ENCODE measurements at regions not wholly inside any gene's neighbourhood (a gene's known extent, or its start where the extent isn't known, plus 50 kb on each side); places are given as distances from the start of the nearest gene placed in this dataset.

DNA sequence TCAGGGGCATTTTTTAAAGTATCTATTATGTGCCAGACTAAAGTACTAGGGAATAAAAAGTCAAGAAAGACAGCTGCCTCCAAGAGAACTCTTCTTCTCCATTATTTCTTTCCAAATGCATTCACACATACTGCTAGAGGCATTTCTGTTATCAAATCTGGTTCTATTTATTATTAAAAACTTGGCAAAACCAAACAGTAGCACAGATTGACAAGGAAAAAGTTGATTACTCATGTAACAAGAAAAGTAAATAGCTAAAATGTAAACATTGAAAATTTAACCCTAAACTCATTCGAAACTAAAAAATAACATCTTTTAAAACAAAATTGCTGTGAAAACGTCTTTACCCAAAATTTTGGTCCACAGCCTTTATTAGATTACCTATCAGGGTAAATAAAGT, 132.9 kb upstream of the GUCY1A2 start:
- no peak overlapping the region for H3K4me3 ChIP-seq (ENCODE audit: low read depth, low read length)
- TF ChIP-seq, protein P1, sequence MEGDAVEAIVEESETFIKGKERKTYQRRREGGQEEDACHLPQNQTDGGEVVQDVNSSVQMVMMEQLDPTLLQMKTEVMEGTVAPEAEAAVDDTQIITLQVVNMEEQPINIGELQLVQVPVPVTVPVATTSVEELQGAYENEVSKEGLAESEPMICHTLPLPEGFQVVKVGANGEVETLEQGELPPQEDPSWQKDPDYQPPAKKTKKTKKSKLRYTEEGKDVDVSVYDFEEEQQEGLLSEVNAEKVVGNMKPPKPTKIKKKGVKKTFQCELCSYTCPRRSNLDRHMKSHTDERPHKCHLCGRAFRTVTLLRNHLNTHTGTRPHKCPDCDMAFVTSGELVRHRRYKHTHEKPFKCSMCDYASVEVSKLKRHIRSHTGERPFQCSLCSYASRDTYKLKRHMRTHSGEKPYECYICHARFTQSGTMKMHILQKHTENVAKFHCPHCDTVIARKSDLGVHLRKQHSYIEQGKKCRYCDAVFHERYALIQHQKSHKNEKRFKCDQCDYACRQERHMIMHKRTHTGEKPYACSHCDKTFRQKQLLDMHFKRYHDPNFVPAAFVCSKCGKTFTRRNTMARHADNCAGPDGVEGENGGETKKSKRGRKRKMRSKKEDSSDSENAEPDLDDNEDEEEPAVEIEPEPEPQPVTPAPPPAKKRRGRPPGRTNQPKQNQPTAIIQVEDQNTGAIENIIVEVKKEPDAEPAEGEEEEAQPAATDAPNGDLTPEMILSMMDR (IDR thresholded peaks at IDR 0.05; ENCODE audit: low read depth, low read length, missing control alignments) = no peak
- DNase-seq (ENCODE audit: low read depth) = no peak
- in situ Hi-C loops (cut with HindIII; ENCODE audit: low sequenced_read_pairs) = no loop called here

DNA sequence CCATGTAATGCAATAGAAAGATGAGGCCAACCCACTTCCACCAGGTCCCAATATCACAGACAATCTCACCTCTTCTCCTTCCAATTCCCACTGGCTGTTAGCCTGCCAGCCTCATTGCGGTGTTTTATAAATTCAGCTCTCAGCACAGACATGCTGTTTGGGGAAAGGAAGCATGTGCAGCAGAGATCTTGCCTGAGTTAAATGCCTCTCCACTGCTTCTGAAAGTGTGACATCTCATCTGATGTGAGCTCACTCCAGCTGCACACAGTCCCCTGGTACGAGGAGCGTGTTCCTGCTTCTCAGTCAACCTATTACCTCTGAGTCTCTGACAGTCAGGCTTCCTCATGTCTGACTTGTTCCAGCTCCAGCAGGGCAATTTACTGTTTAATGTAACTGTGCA, 122.7 kb upstream of the GUCY1A2 start:
- TF ChIP-seq, protein P1 (IDR thresholded peaks at IDR 0.05; ENCODE audit: low read depth, low read length, missing control alignments) = no peak
- no peak overlapping the region for H3K4me3 ChIP-seq (ENCODE audit: low read depth, low read length)
- no peak for DNase-seq (ENCODE audit: low read depth)
- in situ Hi-C loops (cut with HindIII; ENCODE audit: low sequenced_read_pairs) = no loop called here

DNA sequence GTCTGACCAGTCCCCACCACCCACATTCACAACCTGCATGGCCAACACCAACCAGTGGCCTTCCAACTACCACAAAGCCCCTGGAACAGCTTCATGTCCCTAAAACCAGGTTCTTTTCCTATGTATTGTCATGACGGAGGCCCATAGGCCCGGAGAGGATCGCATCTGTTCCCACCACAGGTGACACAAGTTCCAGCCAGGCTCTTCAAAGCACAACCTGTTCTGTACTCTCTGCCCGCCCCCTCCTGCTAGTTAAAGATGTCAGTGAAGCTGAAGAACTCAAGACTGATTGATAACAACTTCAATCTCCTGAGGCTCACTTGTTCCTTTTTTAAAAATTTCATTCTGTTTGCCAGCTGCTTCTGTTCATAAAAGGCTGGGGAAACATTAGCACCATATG, 121.1 kb upstream of the GUCY1A2 start:
- H3K4me3 ChIP-seq (ENCODE audit: low read depth, low read length) = no peak overlapping the region
- in situ Hi-C loops (cut with HindIII; ENCODE audit: low sequenced_read_pairs) = no loop called here
- TF ChIP-seq, protein P1 (IDR thresholded peaks at IDR 0.05; ENCODE audit: low read depth, low read length, missing control alignments) = no peak
- no peak for DNase-seq (ENCODE audit: low read depth)

DNA sequence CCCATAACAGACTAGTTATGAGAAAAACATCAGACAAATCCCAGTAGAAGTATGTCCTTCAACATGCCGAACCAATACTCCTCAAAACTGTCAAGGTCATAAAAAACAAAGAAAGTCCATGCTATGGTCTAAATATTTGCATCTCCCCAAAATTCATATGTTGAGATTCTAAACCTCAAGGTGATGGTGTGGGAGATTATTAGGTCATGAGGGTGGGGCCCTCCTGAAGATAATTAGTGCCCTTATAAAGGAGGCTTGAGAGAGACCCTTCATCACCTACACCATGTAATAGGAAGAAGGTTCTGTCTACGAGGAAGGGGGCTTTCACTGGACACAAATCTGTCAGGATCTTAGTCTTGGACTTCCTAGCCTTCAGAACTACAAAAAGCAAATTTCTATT, 118.6 kb upstream of the GUCY1A2 start:
- DNase-seq (ENCODE audit: low read depth) = no peak
- TF ChIP-seq, protein P1 (IDR thresholded peaks at IDR 0.05; ENCODE audit: low read depth, low read length, missing control alignments) = no peak
- H3K4me3 ChIP-seq (ENCODE audit: low read depth, low read length) = no peak overlapping the region
- in situ Hi-C loops (cut with HindIII; ENCODE audit: low sequenced_read_pairs) = no loop called here

DNA sequence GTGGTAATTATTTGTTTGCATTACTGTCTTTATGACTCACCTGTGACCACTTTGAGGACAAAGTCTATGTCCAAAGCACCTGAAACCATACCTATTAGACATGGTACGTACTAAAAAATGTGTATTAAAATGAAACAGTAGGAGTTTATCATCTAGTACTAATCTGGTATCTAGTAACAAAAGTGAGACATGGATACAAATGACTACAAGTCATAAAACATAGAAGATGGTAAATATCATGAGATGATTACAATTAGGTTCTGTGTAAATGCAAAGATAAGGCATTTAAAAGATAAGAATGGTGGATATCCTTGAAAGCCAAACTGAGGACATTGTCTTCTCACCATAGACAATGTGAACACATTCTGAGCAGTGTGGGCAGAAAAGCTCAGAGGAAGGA, 113.5 kb upstream of the GUCY1A2 start:
- TF ChIP-seq, protein P1 (IDR thresholded peaks at IDR 0.05; ENCODE audit: low read depth, low read length, missing control alignments) = no peak
- no peak overlapping the region for H3K4me3 ChIP-seq (ENCODE audit: low read depth, low read length)
- in situ Hi-C loops (cut with HindIII; ENCODE audit: low sequenced_read_pairs) = no loop called here
- DNase-seq (ENCODE audit: low read depth) = no peak

DNA sequence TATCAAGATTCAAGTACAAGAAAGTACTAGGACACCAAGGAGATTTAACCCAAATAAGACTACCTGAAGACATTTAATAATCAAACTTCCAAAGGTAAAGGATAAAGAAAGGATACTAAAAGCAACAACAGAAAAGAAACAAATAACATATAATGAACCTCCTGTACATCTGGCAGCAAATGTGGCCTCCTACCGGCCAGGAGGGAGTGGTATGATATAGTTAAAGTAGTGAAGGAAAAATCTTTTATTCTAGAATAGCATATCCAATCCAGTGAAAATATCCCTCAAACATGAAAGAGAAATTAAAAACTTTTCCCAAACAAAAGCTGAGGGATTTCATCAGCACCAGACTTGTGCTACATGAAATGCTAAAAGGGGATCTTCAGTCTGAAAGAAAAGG, 104.7 kb upstream of the GUCY1A2 start:
- in situ Hi-C loops (cut with HindIII; ENCODE audit: low sequenced_read_pairs) = no loop called here
- no peak for DNase-seq (ENCODE audit: low read depth)
- H3K4me3 ChIP-seq (ENCODE audit: low read depth, low read length) = no peak overlapping the region
- TF ChIP-seq, protein P1 (IDR thresholded peaks at IDR 0.05; ENCODE audit: low read depth, low read length, missing control alignments) = no peak
